C4-2B (cell line): ENCODE measurements at regions not wholly inside any gene's neighbourhood (a gene's known extent, or its start where the extent isn't known, plus 50 kb on each side); places are given as distances from the start of the nearest gene placed in this dataset.
A peak's percentile ranks its signal among the peaks of the same experiment; 100 is the strongest.

Source experiments
- H3K27ac ChIP-seq: fragments of 450-650 bp; 2 replicates; pipeline ENCODE4 v1.5.1; 2017
- CTCF ChIP-seq: fragments of 450-650 bp; conservative IDR thresholded peaks from 2 replicates; pipeline ENCODE4 v1.5.1; 2017; ENCODE audit warnings: mild to moderate bottlenecking
- ZFX ChIP-seq: fragments of 450-650 bp; IDR thresholded peaks from 2 replicates; pipeline ENCODE4 v1.6.1; 2017

- H3K27ac ChIP-seq, result no peak overlapping the region
- TF ChIP-seq ZFX (no peak), CTCF (peak; percentile 36)
Observed at GRCh38 chr7:45407730-45408408, 166.3 kb upstream of the ADCY1 start.

DNA sequence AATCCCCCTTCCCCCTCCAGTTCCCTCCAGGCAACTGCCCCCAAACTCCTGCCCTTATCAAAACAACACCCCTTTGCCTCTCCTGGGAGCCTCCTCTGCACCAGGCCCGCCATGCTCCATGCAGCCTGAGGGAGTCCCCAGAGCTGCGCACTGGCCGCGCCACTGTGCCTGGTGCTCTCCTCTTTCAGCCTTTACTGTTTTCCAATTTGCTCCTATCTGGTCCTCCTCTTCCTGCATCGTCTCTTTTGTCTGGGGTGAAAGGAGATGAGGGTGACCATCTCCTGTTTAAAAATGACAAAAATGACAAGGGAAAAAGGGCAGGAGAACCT is 165.8 kb upstream of the ADCY1 start:
- H3K27ac ChIP-seq, result no peak overlapping the region
- TF ChIP-seq ZFX (no peak), CTCF (no peak)

GRCh38 chr7:45410893-45411292 is 163.3 kb upstream of the ADCY1 start:
- no peak for TF ChIP-seq ZFX
- no peak for TF ChIP-seq CTCF
- no peak overlapping the region for H3K27ac ChIP-seq

- no peak for TF ChIP-seq ZFX
- no peak for TF ChIP-seq CTCF
- no peak overlapping the region for H3K27ac ChIP-seq
Observed at GRCh38 chr7:45413419-45413818, 160.7 kb upstream of the ADCY1 start.

- TF ChIP-seq CTCF (no peak), ZFX (no peak)
Observed at GRCh38 chr7:45414226-45414625, 159.9 kb upstream of the ADCY1 start.

GRCh38 chr7:45415265-45415664 is 158.9 kb upstream of the ADCY1 start:
- no peak overlapping the region for H3K27ac ChIP-seq
- TF ChIP-seq ZFX (no peak), CTCF (no peak)

More at GRCh38 chr7:45414226-45414625, 159.9 kb upstream of the ADCY1 start:
- H3K27ac ChIP-seq, result no peak overlapping the region

DNA sequence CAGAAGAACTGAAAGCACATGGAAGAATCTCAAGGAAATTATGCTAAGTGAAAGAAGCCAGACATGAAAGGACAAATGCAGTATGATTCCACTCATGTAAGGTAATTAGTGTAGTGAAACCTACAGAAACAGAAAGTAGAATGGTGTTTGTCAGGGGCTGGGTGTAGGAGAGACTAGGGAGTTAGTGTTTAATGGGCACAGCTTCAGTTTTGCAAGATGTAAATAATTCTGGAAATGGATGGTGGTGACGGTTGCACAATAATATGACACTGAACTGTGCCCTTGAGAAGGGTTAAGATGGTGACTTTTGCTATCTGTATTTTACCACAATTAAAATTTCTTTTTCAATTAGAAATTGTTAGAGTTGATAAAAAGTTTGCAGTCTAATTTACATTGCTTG is 157.3 kb upstream of the ADCY1 start:
- TF ChIP-seq CTCF (no peak), ZFX (no peak)
- H3K27ac ChIP-seq, result no peak overlapping the region
